ENCODE measurements at regions not wholly inside any gene's neighbourhood (a gene's known extent, or its start where the extent isn't known, plus 50 kb on each side); places are given as distances from the start of the nearest gene placed in this dataset.

DNA sequence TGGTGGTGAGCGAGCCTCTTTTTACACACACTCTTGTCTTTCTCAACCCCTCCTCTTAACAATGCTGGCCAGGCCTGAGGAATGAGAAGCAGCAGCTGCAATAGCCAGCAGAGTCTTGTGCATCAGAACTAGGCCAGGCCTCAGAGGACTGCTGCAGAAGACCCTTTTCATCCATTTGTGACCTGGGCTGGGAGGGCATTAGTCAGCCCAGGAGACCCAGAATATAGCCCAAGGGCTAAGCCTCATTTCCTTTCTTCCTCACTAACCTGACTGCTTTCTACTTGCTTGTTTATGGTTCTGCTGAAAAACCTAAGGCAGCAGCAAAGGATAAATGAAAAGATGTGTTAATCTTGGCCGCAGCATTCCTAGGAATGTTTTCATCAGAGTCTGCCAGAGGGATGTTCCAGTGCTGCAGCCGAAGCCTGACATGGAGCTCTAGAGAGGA, 254.7 kb upstream of the AR start:
- no peak for TF ChIP-seq BHLHE40 (IDR thresholded peaks at IDR 0.05; ENCODE audit: borderline replicate concordance)
- no peak for TF ChIP-seq SP1 (IDR thresholded peaks at IDR 0.05)
- TF ChIP-seq ARNT (IDR thresholded peaks at IDR 0.05): no peak
- TF ChIP-seq TARDBP (IDR thresholded peaks at IDR 0.05): no peak
- TF ChIP-seq SUZ12 (IDR thresholded peaks at IDR 0.05): no peak
- no peak for TF ChIP-seq NFRKB (IDR thresholded peaks at IDR 0.05)
- TF ChIP-seq, protein P1, sequence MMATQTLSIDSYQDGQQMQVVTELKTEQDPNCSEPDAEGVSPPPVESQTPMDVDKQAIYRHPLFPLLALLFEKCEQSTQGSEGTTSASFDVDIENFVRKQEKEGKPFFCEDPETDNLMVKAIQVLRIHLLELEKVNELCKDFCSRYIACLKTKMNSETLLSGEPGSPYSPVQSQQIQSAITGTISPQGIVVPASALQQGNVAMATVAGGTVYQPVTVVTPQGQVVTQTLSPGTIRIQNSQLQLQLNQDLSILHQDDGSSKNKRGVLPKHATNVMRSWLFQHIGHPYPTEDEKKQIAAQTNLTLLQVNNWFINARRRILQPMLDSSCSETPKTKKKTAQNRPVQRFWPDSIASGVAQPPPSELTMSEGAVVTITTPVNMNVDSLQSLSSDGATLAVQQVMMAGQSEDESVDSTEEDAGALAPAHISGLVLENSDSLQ (IDR thresholded peaks at IDR 0.05): no peak
- TF ChIP-seq FOXK2 (IDR thresholded peaks at IDR 0.05): no peak
- TF ChIP-seq FOXM1 (IDR thresholded peaks at IDR 0.05; ENCODE audit: borderline replicate concordance): no peak
- no peak for TF ChIP-seq L3MBTL2 (conservative IDR thresholded peaks at IDR 0.05)
